ENCODE measurements at regions not wholly inside any gene's neighbourhood (a gene's known extent, or its start where the extent isn't known, plus 50 kb on each side); places are given as distances from the start of the nearest gene placed in this dataset.

GRCh38 chr7:26944501-26945358, 80.3 kb upstream of the SKAP2 start:
- TF ChIP-seq POLR2A (IDR thresholded peaks at IDR 0.05) (no peak), CTCF (IDR thresholded peaks at IDR 0.05) (no peak), POLR2AphosphoS5 (IDR thresholded peaks at IDR 0.05) (no peak)

All from upper lobe of left lung (tissue), 4 donors.